NCI-H146 treated with DMSO at 0.1 percent for 48 hours (cell line): ENCODE measurements at regions not wholly inside any gene's neighbourhood (a gene's known extent, or its start where the extent isn't known, plus 50 kb on each side); places are given as distances from the start of the nearest gene placed in this dataset.

ENCODE experiments used
- DNase-seq: peaks from one replicate; lab custom pipeline; 2025; ENCODE audit not compliant: unreplicated experiment; lab: John Stamatoyannopoulos, UW

- DNase-seq, result no peak
Observed at GRCh38 chr2:47315475-47315874, 53.6 kb upstream of the EPCAM start.

- DNase-seq, result no peak
Observed at GRCh38 chr2:47313728-47314127, 55.4 kb upstream of the EPCAM start.

- peak; percentile 13 for DNase-seq
Observed at GRCh38 chr2:47313141-47313691, 55.9 kb upstream of the EPCAM start.

- no peak for DNase-seq
Observed at GRCh38 chr2:47312491-47312850, 56.6 kb upstream of the EPCAM start.

GRCh38 chr2:47311764-47312490 lies 57.2 kb upstream of the EPCAM start:
- DNase-seq, result no peak

GRCh38 chr2:47310801-47311560 lies 58.1 kb upstream of the EPCAM start:
- no peak for DNase-seq

GRCh38 chr2:47309952-47310800 lies 58.9 kb upstream of the EPCAM start:
- peak; percentile 22 for DNase-seq

- no peak for DNase-seq
Observed at GRCh38 chr2:47309472-47309951, 59.6 kb upstream of the EPCAM start.

- DNase-seq, result peak; percentile 16
Observed at GRCh38 chr2:47307066-47307465, 62.0 kb upstream of the EPCAM start.

GRCh38 chr2:47304654-47305053 lies 64.5 kb upstream of the EPCAM start:
- DNase-seq, result no peak

- no peak for DNase-seq
Observed at GRCh38 chr2:47303341-47304148, 65.6 kb upstream of the EPCAM start.

GRCh38 chr2:47302308-47302707 lies 66.8 kb upstream of the EPCAM start:
- no peak for DNase-seq

GRCh38 chr2:47301731-47302130 lies 67.4 kb upstream of the EPCAM start:
- no peak for DNase-seq

- DNase-seq, result no peak
Observed at GRCh38 chr2:47301277-47301618, 67.9 kb upstream of the EPCAM start.

GRCh38 chr2:47300609-47301276 lies 68.4 kb upstream of the EPCAM start:
- no peak for DNase-seq

GRCh38 chr2:47300081-47300480 lies 69.0 kb upstream of the EPCAM start:
- DNase-seq, result no peak

- no peak for DNase-seq
Observed at GRCh38 chr2:47299555-47299954, 69.6 kb upstream of the EPCAM start.

GRCh38 chr2:47298771-47299170 lies 70.3 kb upstream of the EPCAM start:
- no peak for DNase-seq

GRCh38 chr2:47297767-47298425 lies 71.2 kb upstream of the EPCAM start:
- no peak for DNase-seq
